Kidney capillary endothelial cell (primary cell): ENCODE measurements at regions not wholly inside any gene's neighbourhood (a gene's known extent, or its start where the extent isn't known, plus 50 kb on each side); places are given as distances from the start of the nearest gene placed in this dataset.
A peak's percentile ranks its signal among the peaks of the same experiment; 100 is the strongest.
"Not testable (repeated sequence)": the region's sequence is repeated elsewhere in the genome, so short reads cannot be mapped to it uniquely, and the experiment has no call there.

ENCODE experiments used
- DNase-seq: peaks from one replicate; pipeline ENCODE4 v3.0.0-alpha.2; 2018; ENCODE audit warnings: low spot score

DNA sequence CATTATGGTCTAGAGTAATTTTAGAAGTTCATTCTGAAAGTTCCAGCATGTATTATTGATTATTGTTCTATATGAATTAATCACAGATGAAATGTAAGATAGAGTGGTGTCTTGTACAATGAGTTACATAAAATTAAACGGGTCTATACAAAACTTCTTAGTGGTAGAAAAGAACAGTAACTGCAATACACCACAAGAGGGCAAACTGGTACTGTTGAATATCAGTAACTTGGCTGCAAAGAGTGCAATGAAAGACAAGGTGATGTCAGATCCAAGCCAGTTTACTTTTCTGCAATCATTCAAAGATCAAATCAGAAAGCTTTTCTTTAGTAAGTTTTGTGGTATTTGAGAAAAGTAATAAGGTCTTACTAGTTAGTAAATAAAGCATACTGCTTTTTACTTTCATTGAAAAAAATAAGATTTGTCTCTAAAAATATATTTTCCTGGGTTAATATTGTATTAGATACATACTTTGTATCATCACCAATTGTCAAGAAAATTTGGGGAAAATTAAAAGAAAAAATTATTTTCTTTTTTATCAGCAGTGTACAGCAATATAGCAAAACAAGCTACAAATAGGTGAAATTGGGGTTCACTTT, 66.4 kb upstream of the BTG3 start:
- DNase-seq, result peak; percentile 69

DNA sequence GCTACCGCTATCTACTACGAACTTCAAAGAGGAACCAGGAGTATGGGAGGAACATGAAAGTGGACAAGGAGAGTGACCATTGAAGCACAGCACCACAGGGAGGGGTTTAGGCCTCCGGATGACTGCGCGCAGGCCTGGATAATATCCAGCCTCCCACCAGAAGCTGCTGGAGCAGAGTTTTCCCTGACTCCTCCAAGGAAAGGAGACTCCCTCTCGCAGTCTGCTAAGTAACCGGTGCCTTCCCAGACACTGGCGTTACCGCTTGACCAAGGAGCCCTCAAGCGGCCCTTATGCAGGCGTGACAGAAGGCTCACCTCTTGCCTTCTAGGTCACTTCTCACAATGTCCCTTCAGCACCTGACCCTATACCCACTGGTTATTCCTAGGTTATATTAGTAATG, 64.2 kb upstream of the BTG3 start:
- not testable (repeated sequence) for DNase-seq

DNA sequence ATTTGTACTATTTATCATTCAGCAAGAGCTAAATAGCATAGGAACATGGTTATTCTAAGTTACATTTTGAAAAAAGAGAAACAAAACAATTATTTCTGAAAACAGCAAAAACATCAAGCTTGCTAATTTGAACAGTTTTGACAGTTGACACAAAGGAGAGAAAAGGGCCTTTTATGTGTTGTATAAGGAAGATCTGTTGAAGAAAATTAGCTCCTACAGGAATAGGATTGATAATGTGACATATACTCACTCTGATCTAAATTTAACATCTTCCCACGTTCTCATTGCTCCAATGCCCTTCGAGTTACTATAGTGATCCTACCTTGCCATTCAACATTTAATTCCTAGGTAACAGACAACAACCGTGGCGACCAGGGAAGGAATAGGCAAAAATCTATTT, 61.4 kb upstream of the BTG3 start:
- DNase-seq, result no peak

DNA sequence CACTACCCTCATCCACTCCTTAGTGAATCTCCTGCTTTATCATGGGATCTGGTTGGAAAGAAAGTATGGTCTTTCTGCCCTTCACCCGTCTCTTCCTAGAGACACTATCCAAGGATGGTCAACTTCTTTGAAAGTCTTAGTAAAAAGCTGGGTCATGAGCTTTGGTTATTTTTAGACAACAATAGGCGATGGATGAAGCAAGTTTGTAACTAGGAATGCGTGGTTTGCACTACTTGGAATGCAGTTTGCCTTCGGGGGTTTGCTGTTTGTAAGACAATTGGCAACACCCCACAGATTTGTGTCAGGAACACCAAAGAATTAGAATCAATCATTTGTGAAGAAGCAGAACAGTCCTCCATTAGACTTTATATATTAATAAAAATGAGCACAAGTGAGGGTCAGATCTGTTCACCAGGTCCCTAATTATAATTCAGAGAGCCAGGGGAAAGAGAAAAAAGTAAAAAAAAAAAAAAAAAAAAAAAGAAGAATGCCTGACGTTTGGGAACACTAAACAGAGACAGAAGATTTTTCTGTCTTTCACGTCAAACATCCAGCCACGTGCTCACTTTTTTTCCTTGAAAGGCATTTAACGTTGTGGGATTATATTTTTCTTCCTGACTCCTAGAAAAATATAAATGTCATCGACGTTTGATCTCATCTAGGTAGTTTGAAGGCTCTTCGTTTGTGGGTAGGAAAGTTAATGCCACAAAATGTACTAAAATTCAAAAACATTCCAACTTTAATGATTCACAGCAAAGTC, 60.7 kb upstream of the BTG3 start:
- no peak for DNase-seq

DNA sequence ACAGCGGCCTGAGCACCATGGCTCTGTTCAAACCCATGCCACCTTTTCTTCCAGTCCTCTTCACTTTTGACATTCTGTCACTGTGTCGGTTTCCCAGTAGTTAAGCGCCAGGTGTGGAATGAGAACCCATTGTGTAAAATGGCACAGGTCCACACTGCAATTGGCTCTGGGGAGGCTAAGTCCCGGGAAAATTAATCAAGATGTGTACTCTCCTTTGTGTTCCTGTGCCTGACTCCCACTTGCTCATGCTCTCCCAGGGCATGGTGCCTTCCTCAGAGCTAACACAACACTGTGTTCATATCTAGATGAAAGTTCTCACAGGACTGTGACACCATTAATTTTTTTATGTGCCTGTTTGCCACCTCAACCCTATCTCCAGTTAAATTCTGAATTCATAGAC, 59.0 kb upstream of the BTG3 start:
- DNase-seq, result no peak

DNA sequence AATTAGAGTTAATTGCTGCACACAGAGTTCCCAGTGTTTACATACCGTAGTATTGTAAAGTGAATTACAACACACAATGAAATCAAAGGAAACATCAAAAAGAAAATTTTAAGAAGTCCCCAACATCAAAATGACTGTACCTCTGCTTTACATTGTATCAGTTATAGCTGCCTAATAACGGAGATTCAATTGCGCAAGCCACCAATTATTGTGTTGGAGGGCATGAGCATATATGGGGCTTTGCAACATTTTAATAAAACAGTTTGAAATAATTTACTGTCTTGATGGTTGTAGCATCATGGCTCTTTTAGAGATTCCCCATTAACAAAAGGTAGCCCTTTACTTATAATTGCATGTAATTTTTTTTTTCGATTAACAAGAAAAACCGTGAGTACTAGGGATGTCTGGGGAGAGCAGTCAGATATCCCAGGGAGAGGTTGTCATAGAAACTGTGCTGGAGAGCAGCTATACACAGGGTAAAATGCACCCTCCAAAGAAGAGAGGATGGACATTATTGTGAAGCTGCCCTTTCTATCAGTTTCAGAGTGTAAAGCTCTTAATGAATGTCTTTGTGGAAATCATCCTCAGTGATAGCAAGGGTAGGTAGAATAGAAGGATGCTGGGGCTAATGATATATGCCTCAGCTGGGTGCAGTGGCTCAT, 55.9 kb upstream of the BTG3 start:
- DNase-seq, result no peak

DNA sequence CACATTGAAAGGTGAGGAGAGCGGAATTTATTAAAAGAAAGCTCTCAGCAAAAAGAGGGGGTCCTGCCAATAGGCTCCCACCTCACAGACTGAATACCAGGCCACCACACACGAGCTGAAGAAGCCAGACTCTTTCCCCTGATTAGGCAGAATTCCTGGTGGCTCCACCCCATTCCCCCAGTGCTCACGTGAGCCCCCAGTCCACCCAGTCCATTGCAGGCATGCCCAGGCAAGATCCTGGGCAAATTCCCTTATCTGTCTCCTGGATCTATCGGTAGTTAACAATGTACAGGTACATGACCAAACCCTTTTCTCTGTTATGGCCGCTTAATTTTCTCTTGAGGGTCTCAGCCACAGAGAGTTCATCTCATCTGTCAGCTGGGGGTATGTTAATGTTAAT, 54.6 kb upstream of the BTG3 start:
- DNase-seq, result no peak
